ENCODE measurements at regions not wholly inside any gene's neighbourhood (a gene's known extent, or its start where the extent isn't known, plus 50 kb on each side); places are given as distances from the start of the nearest gene placed in this dataset.

DNA sequence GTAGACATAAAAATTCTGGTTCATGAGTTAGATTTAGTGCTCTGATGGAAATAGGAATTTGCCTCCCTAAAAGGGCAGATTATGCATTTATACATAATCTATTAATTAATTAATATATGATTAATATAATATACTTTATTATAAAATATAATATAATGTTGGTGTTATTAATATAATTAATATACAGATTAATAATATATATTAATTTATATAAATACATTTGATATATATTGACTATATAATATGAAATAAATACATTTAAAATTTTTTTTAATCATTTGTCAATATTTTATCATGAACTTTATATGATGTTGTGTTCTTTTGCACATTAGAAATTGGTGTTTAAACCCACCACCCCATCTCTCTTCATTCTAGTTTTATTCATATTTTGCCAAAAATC is 652.1 kb upstream of the ZNF804A start:
- Histone ChIP-seq H3K79me2 (ENCODE audit: insufficient read depth, low read length) (no peaks in the 10 kb centered on the region), H3K27ac (ENCODE audit: low read depth, low read length) (no peak overlapping the region), H3K9me2 (ENCODE audit: insufficient read depth) (no peaks in the 10 kb centered on the region), H3K36me3 (ENCODE audit: control insufficient read depth in 1 of 2, insufficient read depth in 2 of 2, low read length in 2 of 2) (no peaks in the 10 kb centered on the region), H3K9ac (ENCODE audit: low read length) (no peak overlapping the region), H2AFZ (ENCODE audit: low read depth, low read length, poor library complexity, severe bottlenecking) (no peak overlapping the region), H3K4me3 (replicated peaks in 1 of 2; ENCODE audit: low read depth in 1 of 2, low read length in 2 of 2) (no peak overlapping the region), H3K4me2 (ENCODE audit: low read length) (no peak overlapping the region), H3K4me1 (ENCODE audit: control insufficient read depth in 1 of 2, insufficient read depth in 2 of 2, low read length in 2 of 2) (no peaks in the 10 kb centered on the region), H3K27me3 (ENCODE audit: insufficient read depth, low read length) (no peaks in the 10 kb centered on the region), H4K20me1 (ENCODE audit: insufficient read depth) (no peaks in the 10 kb centered on the region), H3K9me3 (ENCODE audit: control insufficient read depth in 1 of 2, insufficient read depth in 1 of 2, low read depth in 1 of 2, low read length in 2 of 2) (no peaks in the 10 kb centered on the region)
- no peak for TF ChIP-seq ZFX (IDR thresholded peaks at IDR 0.05)
- no peak for TF ChIP-seq EZH2phosphoT487 (IDR thresholded peaks at IDR 0.05; ENCODE audit: borderline replicate concordance)
- POLR2A ChIA-PET = no interaction called here
- DNase-seq (ENCODE audit: low read depth, low spot score) (no peak), ATAC-seq (no peak)
- intact Hi-C loops (cut with micrococcal nuclease) = no loop called here
- BruUV-seq (replicated peaks) = no TSS peak
- RAD21 ChIA-PET (ENCODE audit: low non-redundant PET in 1 of 2, low total read pairs in 2 of 2, uncharacterized antibody in 2 of 2, unreplicated experiment in 2 of 2) = no interaction called here
- CTCF ChIA-PET = no interaction called here

DNA sequence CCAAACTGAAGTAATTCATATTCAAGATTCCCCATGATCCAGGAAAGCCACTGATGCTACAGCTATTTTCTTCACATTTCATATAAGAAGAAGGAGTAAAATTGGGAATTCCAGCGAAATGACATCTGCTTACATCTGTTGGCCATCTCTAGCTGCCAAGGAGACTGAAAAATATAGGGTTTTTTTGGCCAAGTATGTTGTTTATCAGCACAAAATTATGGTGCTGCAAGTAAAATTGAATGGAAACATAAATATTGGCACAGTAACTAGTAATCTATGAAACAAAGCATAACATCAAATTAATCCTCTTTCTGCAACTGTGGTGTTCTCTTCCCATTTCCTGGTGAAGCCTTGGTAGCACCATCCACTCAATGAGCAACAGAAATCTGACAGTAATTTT is 649.5 kb upstream of the ZNF804A start:
- H3K79me2 ChIP-seq (ENCODE audit: insufficient read depth, low read length) = no peaks in the 10 kb centered on the region
- TF ChIP-seq ELF1 (IDR thresholded peaks at IDR 0.05; ENCODE audit: borderline replicate concordance, low read depth) (no peak), POLR2A (IDR thresholded peaks at IDR 0.05; ENCODE audit: borderline replicate concordance, extremely low read depth, insufficient read depth, insufficient read length) (no peak), FOSL1 (IDR thresholded peaks at IDR 0.05; ENCODE audit: low read depth) (no peak), CEBPB (IDR thresholded peaks at IDR 0.05; ENCODE audit: low read depth) (no peak), ATF3 (IDR thresholded peaks at IDR 0.05) (no peak), SIN3A (IDR thresholded peaks at IDR 0.05; ENCODE audit: low read depth) (no peak)
- no peaks in the 10 kb centered on the region for H3K27me3 ChIP-seq (ENCODE audit: insufficient read depth, low read length)
- ATAC-seq (no peak), DNase-seq (ENCODE audit: low read depth, low spot score) (no peak)
- H3K9me2 ChIP-seq (ENCODE audit: insufficient read depth) = no peaks in the 10 kb centered on the region
- no peaks in the 10 kb centered on the region for H3K36me3 ChIP-seq (ENCODE audit: control insufficient read depth in 1 of 2, insufficient read depth in 2 of 2, low read length in 2 of 2)
- ChIA-PET CTCF (no interaction called here), POLR2A (no interaction called here), RAD21 (ENCODE audit: low non-redundant PET in 1 of 2, low total read pairs in 2 of 2, uncharacterized antibody in 2 of 2, unreplicated experiment in 2 of 2) (no interaction called here)
- no peak overlapping the region for H3K4me2 ChIP-seq (ENCODE audit: low read length)
- no peak overlapping the region for H3K9ac ChIP-seq (ENCODE audit: low read length)
- no TSS peak for BruUV-seq (replicated peaks)
- H3K4me3 ChIP-seq (replicated peaks in 1 of 2; ENCODE audit: low read depth in 1 of 2, low read length in 2 of 2) = no peak overlapping the region
- no peak overlapping the region for H2AFZ ChIP-seq (ENCODE audit: low read depth, low read length, poor library complexity, severe bottlenecking)
- no peaks in the 10 kb centered on the region for H4K20me1 ChIP-seq (ENCODE audit: insufficient read depth)
- H3K27ac ChIP-seq (ENCODE audit: low read depth, low read length) = no peak overlapping the region
- no peaks in the 10 kb centered on the region for H3K4me1 ChIP-seq (ENCODE audit: control insufficient read depth in 1 of 2, insufficient read depth in 2 of 2, low read length in 2 of 2)
- intact Hi-C loops (cut with micrococcal nuclease) = no loop called here
- no peaks in the 10 kb centered on the region for H3K9me3 ChIP-seq (ENCODE audit: control insufficient read depth in 1 of 2, insufficient read depth in 1 of 2, low read depth in 1 of 2, low read length in 2 of 2)
